GM19468 (cell line): ENCODE measurements at regions not wholly inside any gene's neighbourhood (a gene's known extent, or its start where the extent isn't known, plus 50 kb on each side); places are given as distances from the start of the nearest gene placed in this dataset.

ENCODE experiments used
- ATAC-seq: cut with Tn5 transposase; IDR thresholded peaks from one replicate; pipeline ENCODE4 v1.9.1; 2021; ENCODE audit warnings: mild to moderate bottlenecking, moderate library complexity, moderate number of reproducible peaks; ENCODE audit not compliant: unreplicated experiment; ENCODE audit errors: extremely low read depth

DNA sequence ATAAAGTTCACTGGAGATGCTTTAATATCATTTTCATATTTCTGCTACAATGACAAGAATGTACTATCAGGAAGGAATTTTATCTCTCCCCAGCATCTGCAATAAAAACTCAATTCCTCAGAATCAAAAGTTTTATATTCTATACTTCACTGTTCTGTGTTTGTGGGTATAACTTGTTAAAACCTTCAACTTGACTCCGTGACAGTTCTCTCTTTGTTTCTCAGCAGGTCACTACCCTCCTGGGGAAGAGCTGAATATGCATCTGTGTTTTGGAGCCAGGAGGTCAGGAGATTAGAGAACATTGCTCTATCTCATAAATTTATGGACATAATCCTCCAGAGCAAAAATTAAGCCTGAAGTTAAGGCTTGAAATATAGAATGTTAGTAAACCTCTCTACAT lies 411.4 kb downstream of the TRIB2 start:
- ATAC-seq: no peak

DNA sequence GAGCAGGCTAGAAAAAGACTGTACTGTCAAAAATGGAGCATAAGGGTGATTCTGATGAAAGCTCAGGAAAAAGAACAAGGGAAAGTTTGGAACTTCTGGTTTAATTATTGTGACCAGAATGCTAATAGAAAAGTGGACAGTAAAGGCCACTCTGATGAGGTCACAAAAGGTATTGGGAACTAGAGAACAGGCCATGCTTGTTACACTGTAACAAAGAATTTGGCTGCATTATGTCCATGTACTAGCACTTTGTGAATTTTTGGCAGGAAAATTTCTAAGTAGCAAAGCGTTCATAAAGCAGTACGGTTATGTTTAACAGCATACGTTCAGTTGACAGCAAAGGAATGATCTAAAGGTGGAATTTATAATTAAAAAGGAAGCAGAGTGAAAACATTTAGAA lies 418.6 kb downstream of the TRIB2 start:
- ATAC-seq: no peak

DNA sequence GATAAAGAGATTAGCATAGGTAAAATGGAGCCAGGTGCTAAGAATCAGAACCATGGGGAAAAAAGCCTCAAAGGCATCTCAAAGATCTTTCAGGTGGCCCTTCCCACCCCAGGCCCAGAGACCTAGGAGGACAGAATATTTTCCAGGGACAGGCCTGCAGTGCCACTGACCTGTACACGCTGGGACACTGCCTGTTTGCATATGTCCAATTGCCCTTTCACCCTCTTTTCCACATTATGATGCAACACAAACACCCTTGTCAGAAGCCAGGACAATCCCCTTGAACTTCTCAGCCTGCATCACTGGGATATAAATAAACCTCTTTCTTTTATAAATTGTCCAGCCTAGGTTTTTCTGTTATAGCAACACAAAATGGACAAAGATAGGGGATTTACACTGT lies 419.1 kb downstream of the TRIB2 start:
- no peak for ATAC-seq

DNA sequence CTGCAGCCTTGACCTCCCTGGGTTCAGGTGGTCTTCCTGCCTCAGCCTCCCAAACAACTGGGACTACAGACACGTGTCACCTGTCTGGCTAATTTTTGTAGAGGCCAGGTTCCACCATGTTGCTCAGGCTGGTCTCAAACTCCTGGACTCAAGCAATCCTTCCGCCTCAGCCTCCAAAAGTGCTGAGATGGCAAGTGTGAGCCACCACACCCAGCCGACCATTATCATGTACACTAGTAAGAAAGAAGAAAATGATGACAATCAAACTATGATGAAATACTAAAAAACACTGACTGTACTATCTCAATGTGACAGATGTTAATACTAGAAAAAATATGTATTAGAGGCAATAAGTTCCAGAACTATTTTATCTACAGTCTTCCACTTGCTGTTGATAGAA lies 420.9 kb downstream of the TRIB2 start:
- ATAC-seq: no peak

DNA sequence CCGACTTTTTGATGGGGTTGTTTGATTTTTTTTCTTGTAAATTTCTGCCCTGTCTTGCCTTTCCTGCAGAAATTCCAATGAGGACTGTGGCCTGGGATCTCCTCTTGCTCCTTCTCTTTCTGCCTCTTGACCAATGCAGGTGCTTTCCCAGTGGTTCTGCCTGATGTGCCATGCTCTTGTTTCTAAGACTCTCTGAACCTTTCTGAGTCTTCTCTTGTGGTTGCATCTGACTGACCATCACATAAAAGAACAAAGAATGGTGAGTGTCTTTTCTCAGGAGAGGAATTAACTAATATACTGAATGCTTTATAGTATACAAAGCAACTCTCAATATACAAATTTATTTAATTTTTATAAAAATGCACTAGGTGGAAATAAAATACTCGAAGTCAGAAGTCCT lies 424.6 kb downstream of the TRIB2 start:
- ATAC-seq: no peak

DNA sequence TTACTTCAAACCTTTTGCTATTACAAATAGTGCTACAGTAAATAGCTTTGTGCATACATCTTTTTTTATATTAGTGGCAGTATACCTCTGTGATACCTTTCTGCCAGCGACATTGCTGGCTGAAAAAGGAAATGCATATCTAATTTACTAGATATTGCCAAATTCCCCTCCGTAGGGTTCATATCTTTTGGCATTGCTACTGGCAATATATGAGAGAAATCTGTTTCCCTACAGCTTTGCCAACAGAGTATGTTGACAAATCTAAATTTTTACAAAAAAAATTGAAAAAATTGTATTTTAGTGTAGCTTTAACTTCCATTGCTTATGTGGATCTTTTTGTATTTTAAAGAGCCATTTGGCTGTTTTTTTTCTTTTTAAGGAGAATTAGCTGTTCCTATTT lies 426.7 kb downstream of the TRIB2 start:
- ATAC-seq: no peak

DNA sequence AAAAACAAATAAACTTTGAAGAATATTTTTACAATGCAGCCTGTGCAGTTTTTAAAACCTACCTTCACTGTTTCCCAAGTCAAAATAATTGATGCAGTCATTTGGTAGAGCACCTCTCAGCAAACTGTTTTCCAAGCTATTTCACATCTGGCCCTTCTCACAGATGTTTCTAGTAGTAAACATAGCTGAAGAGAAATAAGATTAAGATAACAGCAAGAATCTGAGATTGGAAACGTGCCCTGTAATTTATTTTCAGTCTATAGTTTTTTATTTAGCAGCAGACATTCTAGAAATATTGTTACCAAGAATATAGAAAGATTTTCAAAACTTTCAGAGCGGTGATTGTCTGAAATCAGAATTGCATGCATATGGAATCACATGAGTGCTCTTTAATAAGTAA lies 440.2 kb downstream of the TRIB2 start:
- no peak for ATAC-seq

DNA sequence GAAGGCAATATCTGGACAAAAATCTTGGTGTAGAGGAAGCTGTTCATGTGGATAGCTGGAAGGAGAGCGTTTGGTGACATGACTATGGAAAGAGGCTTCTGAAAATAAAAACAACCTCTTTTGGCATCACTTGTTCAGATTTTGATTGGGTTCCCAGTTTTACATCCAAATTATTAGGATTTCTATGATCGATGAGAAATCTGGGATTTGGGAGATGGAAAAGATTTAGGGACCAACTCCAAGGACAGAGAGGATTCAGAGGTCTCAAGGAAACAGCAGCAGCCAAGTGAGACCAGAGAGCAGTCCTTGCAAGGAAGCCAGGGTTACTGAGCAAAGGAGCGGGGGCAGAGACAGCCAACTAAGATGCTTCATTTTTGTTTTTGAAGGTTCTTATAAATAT lies 441.7 kb downstream of the TRIB2 start:
- ATAC-seq: no peak

DNA sequence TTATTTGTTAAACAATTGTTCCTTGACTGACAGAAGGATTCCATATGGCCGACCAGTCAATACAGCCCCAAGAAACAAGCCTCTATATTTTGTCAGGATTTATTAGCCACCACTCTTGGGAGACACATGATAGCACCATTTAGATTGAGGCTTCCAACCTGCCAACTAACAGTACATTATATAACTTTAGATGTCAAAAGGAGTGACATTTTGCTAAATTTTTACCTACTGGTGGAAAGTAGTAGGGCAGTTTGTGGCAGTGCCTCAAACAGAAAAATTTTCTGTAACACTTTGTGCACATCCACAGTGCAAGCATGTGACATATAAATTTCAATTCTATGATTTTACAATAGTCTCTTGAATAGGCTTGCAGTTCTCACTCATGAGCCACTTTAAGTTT lies 464.0 kb downstream of the TRIB2 start:
- ATAC-seq: no peak

DNA sequence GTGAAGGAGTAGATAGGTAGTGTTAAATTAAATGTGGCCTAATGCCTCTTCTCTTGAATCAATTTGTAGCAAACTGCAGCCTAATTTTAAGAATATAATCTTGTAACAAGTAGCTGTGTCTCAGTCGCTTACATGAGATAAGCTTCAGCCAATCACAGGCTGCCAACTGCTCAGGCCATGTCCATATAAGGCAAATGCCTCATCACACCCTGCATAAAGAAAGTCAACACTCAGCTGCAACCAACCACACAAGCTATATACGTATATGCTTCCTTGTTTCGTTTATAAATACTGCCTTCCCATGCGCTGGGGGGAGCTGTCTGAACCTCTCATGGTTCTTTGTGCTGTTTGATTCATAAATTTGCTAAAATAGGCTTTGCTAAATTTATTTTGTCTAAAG lies 476.3 kb downstream of the TRIB2 start:
- ATAC-seq: no peak

DNA sequence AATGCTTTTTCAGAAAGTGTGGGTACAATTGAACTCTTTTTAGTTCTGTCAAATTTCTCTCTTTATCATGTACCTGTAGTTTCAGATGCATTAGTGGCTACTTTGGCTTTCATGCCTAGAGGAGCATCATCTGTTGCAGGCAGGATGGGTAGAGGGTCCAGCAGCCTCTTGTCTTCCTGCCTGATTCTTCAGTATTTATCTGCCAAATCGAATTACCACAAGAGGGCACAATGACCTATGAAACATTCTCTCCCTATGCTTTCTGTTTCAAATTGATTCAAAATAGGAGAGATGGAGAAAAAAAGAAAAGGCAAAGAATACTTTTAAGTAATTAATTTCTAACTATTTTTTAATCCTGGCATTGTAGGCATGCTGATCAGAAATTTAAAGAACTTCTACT lies 477.2 kb downstream of the TRIB2 start:
- ATAC-seq: peak; percentile 43

DNA sequence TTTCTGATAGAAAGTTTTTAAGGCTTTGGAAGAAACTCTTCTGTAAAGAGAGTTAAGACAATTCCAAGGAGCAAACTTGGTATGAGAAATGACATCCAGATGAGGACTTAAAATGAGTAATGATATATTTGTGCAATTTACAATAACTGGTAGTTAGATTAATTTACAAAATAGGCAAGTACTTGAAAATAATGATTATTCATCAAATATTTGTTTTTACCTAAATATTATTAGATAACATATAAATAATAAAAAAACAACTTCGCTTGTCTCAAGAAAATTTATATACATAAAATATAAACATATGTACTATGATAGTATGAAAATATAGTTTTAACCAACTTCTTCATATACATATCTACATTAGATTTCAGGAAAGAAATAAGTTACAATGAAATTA lies 478.5 kb downstream of the TRIB2 start:
- ATAC-seq: no peak

DNA sequence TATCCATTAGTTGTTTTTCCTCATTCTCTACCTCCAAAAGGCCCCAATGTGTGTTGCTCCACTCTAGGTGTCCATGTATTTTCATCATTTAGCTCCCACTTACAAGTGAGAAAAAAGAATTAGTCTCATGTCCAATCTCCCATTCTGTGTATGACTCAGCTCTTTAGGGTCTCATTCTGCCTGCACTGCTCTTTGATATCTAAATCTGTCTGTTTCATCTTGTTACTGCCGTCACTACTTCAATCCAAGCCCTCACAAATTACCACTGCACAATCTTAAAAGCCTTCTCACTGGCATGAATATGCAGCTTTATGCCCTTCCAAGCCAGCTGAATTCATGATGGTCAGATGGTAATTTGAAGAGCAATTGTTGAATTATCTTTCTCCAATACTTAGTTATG lies 480.5 kb downstream of the TRIB2 start:
- ATAC-seq: no peak

DNA sequence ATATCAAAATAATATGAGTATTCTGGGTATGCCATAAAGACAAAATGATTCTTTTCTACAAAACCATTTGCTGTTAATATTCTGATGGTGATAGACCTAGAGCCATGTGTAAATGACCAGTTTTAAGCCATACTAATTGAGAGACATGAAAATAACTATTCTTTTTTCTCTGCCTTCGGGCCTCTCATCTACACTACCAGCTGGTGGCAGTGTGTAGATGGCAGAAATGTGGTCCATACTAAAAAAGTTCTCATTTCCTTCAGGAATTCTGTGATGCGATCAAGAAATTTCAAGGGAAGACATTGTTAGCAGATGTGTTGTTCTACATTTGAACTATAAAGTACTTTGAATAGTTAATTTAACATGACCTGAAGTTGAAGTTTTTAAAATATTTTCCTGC lies 485.2 kb downstream of the TRIB2 start:
- ATAC-seq: no peak

DNA sequence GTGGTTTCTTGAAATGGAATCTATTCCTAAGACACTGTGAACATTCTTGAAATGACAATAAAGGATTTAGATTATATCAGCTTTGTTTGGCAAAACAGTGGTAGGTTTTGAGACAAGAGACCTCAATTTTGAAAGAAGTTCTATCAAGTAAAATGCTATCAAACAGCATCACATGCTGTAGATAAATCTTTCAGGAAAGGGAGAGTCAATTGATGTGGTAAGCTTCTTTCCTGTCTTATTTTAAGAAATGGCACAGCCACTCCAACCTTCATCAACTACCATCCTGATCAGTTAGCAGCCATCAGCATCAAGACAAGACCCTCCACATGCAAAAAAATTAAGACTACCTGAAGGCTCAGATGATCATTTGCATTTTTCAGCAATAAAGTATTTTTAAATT lies 495.4 kb downstream of the TRIB2 start:
- ATAC-seq: no peak

DNA sequence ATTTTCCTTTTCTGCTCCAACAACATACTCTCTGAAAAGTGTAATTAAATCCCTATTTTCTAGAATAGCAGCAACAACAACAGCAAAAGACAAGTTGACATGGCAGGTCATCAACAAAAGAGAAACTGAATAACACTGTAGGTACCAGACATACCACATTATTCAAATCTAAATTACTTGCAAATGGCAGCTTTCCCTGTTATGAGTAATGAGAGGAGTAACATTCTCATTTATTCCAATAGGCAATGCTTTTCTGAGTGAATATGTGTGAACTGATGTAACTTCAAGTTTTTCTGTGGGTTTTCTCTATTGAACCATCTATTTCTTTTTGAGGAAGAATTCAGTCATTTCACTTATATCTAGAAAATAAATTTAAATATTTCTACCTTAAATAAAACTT lies 501.5 kb downstream of the TRIB2 start:
- ATAC-seq: no peak

DNA sequence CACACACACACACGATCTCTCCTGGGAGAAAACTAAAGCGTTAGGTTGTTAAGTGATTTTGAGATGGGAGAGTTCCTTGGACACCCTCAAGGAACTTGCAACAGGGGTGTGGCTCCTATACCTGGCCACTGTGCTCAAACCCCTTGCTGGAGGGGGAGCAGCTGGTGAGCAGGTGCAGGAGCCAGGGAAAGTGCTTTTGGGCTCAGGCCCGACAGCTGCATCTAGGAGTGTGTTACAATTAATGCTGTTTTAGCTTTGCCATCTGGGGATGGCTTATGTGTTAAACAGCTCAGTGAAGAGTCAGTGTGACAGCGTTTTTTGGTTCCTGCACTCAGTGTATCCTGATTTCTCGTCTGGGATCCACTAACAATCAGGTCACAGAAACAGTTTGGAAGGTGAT lies 510.8 kb downstream of the TRIB2 start:
- ATAC-seq: no peak

DNA sequence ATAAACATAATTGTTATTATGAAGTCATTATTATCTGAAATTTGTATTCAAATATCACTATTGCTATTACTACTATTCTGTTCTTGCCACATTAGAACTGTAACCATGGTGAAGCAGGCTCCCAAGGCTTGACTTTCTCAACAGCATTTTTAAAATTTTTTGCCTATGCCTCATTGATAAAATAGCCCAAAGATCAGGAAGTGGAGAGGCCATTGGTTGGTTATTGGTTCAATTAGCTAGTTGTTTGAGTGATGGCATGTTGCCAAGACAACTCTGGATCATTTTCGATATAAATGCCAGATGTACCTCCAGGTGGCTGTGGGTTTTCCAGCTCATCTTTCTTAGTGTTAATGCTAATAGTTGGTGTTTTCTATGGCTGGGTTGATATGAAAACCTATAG lies 513.5 kb downstream of the TRIB2 start:
- ATAC-seq: no peak

DNA sequence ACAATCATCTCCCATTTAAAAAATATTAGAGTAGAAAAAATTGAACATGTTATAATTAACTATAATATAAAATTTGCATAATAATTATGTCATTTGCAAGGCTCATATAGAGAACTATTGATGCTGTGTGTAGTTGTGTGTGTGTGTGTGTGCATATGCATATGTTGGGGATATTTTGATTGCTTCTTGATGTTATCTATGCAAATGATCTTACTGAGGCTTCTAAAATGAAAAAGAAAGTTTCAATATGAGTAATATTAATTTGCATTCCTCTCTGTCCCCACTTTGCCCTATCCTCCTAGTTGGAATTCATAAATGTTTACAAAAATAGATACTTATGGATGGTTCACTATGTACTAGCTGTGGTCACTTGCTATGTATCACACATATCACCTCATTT lies 523.3 kb downstream of the TRIB2 start:
- ATAC-seq: no peak

DNA sequence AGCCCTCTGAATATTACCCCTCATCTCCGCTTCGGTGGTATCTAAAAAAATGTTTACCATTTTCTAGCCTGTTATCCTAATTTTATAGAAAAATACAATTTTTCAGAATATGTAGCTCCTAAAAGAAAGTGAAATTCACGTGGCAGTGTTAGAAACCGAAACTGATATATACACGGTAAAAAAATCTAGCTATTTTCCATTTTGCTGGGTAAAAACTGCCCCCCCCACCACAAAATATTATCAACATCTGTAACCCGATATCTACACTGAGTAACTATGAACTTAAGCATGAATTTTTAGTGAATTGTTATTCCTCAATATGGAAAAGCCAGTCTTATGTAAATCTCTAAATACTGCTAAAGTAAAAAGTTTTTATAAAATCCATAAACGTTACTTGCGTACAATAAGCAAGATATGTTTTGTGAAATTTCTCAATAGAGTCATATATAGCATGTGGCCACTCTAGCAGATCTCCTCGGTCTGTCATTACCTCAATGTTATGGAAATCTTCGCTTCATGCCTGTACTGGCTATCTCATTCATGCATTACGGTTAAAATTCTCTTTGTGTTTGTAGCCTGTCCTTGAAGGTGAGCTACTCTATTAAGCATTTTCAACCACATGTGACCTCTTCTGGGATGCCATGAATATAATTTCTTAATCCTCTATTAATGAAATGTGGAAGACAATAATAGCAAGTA lies 524.2 kb downstream of the TRIB2 start:
- no peak for ATAC-seq

DNA sequence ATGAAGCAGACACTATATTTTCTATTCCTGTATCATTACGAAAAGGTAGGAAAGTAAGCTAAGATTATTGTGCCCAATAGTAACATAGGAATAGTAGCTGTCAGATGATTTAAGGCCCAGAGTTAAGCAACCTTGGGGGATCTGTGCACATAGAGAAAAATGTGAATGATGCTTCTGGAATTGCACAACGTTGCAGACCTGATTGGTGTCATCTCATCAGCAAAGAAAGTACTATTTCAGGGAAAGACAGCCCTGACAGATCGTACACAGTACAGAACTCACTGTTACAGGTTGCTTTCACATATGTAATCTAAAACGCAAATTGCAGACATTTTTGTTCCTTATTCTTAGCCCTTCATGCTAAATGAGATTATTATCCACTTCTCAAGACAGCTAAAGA lies 535.9 kb downstream of the TRIB2 start:
- ATAC-seq: no peak

DNA sequence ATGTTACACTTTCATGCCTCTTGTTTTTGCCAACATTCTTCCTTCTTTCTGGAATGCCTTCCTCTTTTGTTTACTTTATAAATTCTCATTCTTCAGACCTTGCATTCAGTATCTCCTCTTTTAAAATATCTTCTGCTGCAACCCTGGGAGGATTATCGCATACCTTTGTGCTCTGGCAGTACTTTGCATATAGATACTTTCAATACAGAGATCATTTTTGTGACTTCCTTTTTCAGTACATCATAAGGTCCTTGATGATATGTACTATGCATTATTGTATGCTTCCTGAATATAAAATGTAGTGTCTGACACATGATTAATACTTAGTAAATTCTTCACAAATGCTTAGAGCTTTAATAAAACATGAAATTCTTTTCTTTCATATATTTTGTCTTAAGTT lies 538.7 kb downstream of the TRIB2 start:
- ATAC-seq: no peak

DNA sequence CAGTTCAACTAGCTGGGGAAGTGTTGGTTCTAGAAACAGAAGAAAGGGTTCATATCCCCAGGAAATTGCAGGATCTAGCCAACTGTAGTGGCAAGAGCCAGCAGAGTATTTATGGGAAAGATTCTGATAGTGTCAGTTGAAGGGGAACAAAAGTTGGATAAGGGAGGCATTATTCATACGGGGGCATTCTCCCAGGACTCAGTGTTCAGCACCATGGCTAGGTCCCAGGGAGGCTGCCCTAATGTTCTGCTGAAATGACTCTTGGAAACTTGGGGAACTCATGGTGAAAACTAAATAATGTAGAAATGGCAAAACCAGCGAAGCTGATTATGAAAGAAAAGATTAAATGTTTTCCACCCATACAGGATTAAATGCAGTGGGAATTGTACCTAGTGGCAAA lies 543.7 kb downstream of the TRIB2 start:
- no peak for ATAC-seq
